PC-3 (cell line): ENCODE measurements at regions not wholly inside any gene's neighbourhood (a gene's known extent, or its start where the extent isn't known, plus 50 kb on each side); places are given as distances from the start of the nearest gene placed in this dataset.
"Not testable (repeated sequence)": the region's sequence is repeated elsewhere in the genome, so short reads cannot be mapped to it uniquely, and the experiment has no call there.

ENCODE experiments used
- ATAC-seq: fragments of 200-7000 bp; cut with Tn5 transposase; 2 replicates; pipeline ENCODE4 v1.9.1; 2020; ENCODE audit warnings: mild to moderate bottlenecking, moderate library complexity
- BruUV-seq: library from RNA; stranded (reverse); fragments of 400-500 nt; replicated peaks from 2 replicates; lab custom pipeline; 2021; lab: Mats Ljungman, UMichigan
- CTCF ChIA-PET: fragments of 300-600 bp; sonication (Branson Sonifier 250); formaldehyde crosslinking; loops from one replicate; lab custom pipeline; 2022; ENCODE audit warnings: antibody characterized with exemption; lab: Charles Lee
- POLR2A ChIA-PET: fragments of 300-600 bp; sonication (Branson Sonifier 250); formaldehyde crosslinking; loops from one replicate; lab custom pipeline; 2022; ENCODE audit warnings: antibody characterized with exemption; ENCODE audit not compliant: unreplicated experiment; lab: Charles Lee
- DNase-seq: peaks from one replicate; pipeline ENCODE4 v3.0.0-alpha.2; 2015
- H2AFZ ChIP-seq: fragments of 300-600 bp; sonication (generic); 2 replicates; pipeline ENCODE4 v1.6.0; 2016; ENCODE audit warnings: antibody characterized with exemption, low read length
- H3F3A ChIP-seq: fragments of 300-600 bp; sonication (generic); one replicate; pipeline ENCODE4 v1.6.0; 2017; ENCODE audit warnings: antibody characterized with exemption, low read length, control low read depth, mild to moderate bottlenecking; ENCODE audit not compliant: unreplicated experiment
- H3K27ac ChIP-seq: fragments of 300-600 bp; sonication (generic); 2 replicates; pipeline ENCODE4 v1.5.1; 2016; ENCODE audit warnings: mild to moderate bottlenecking, low read length
- H3K27me3 ChIP-seq: fragments of 300-600 bp; sonication (generic); 2 replicates; pipeline ENCODE4 v1.6.1; 2016; ENCODE audit warnings: low read length, mixed read lengths
- H3K36me3 ChIP-seq: fragments of 300-600 bp; sonication (generic); 2 replicates; pipeline ENCODE4 v1.6.1; 2016; ENCODE audit warnings: low read depth, mixed run types, low read length, mixed read lengths
- H3K4me1 ChIP-seq: fragments of 300-600 bp; sonication (generic); 2 replicates; pipeline ENCODE4 v1.5.1; 2016; ENCODE audit warnings: low read length; ENCODE audit not compliant: insufficient read depth
- H3K4me2 ChIP-seq: fragments of 300-600 bp; sonication (generic); 2 replicates; pipeline ENCODE4 v1.6.0; 2016; ENCODE audit warnings: low read length
- H3K4me3 ChIP-seq: fragments of 300-600 bp; sonication (generic); 2 replicates; pipeline ENCODE4 v1.5.1; 2016; ENCODE audit warnings: mild to moderate bottlenecking, low read length, mixed read lengths
- H3K79me2 ChIP-seq: fragments of 300-600 bp; sonication (generic); 2 replicates; pipeline ENCODE4 v1.6.1; 2017; ENCODE audit warnings: low read length, mixed read lengths
- H3K9ac ChIP-seq: fragments of 300-600 bp; sonication (generic); 2 replicates; pipeline ENCODE4 v1.6.0; 2016; ENCODE audit warnings: mild to moderate bottlenecking, low read length
- H3K9me2 ChIP-seq: fragments of 300-600 bp; sonication (generic); replicated peaks from 2 replicates; pipeline ENCODE4 v1.6.1; 2016; ENCODE audit warnings: mixed run types, low read length, mixed read lengths
- H3K9me3 ChIP-seq: fragments of 300-600 bp; sonication (generic); 2 replicates; pipeline ENCODE4 v1.6.1; 2016; ENCODE audit warnings: low read length, mixed read lengths
- H4K20me1 ChIP-seq: fragments of 300-600 bp; sonication (generic); 2 replicates; pipeline ENCODE4 v1.6.1; 2016; ENCODE audit warnings: low read length, mixed read lengths
- CTCF ChIP-seq: fragments of 300-600 bp; sonication (generic); conservative IDR thresholded peaks from 2 replicates; pipeline ENCODE4 v1.5.1; 2017; ENCODE audit warnings: antibody characterized with exemption, low read depth, mild to moderate bottlenecking, low read length
- EZH2 ChIP-seq: fragments of 300-600 bp; sonication (generic); IDR thresholded peaks from one replicate; pipeline ENCODE4 v1.6.1; 2017; ENCODE audit warnings: antibody characterized with exemption, mild to moderate bottlenecking, low read length; ENCODE audit not compliant: unreplicated experiment
- EZH2phosphoT487 ChIP-seq: fragments of 300-600 bp; sonication (generic); IDR thresholded peaks from 2 replicates; pipeline ENCODE4 v1.6.1; 2018; ENCODE audit warnings: mild to moderate bottlenecking, antibody characterized with exemption, low read length, borderline replicate concordance
- intact Hi-C: fragments of 100-400 bp; cut with micrococcal nuclease; formaldehyde crosslinking; loops from 2 replicates; pipeline ENCODE4 v1.9.0; 2023

GRCh38 chr16:62261760-62262159 is 225.5 kb upstream of the CDH8 start:
- H3K79me2 ChIP-seq = no peaks in the 10 kb centered on the region
- no peaks in the 10 kb centered on the region for H3K27me3 ChIP-seq
- H4K20me1 ChIP-seq = no peaks in the 10 kb centered on the region
- no peaks in the 10 kb centered on the region for H3K4me1 ChIP-seq
- CTCF ChIA-PET = no interaction called here
- no peaks in the 10 kb centered on the region for H3K9me2 ChIP-seq
- H3K9me3 ChIP-seq = no peaks in the 10 kb centered on the region
- DNase-seq = no peak
- POLR2A ChIA-PET = no interaction called here
- ATAC-seq = no peak
- no peak overlapping the region for H3K27ac ChIP-seq
- no peak overlapping the region for H2AFZ ChIP-seq
- TF ChIP-seq CTCF = no peak
- TF ChIP-seq EZH2 = no peak
- no peak for TF ChIP-seq EZH2phosphoT487
- no peaks in the 10 kb centered on the region for H3F3A ChIP-seq
- no peak overlapping the region for H3K4me3 ChIP-seq
- no peaks in the 10 kb centered on the region for H3K36me3 ChIP-seq
- no TSS peak for BruUV-seq
- H3K4me2 ChIP-seq = no peak overlapping the region
- intact Hi-C loops = no loop called here
- H3K9ac ChIP-seq = no peak overlapping the region

- H3F3A ChIP-seq, H3K9me3 ChIP-seq, H3K36me3 ChIP-seq, H3K4me2 ChIP-seq, H3K27ac ChIP-seq, H3K27me3 ChIP-seq, H3K4me3 ChIP-seq, POLR2A ChIA-PET, BruUV-seq, DNase-seq, H2AFZ ChIP-seq, CTCF ChIA-PET, ATAC-seq, H4K20me1 ChIP-seq, H3K9me2 ChIP-seq, H3K79me2 ChIP-seq, H3K9ac ChIP-seq, intact Hi-C loops, H3K4me1 ChIP-seq: not testable (repeated sequence)
Measured at GRCh38 chr16:62258931-62259435, 222.7 kb upstream of the CDH8 start.

GRCh38 chr16:62256406-62256805 is 220.2 kb upstream of the CDH8 start:
- Histone ChIP-seq H3K79me2 (no peaks in the 10 kb centered on the region), H3K4me2 (no peak overlapping the region), H2AFZ (no peak overlapping the region), H3K4me3 (no peak overlapping the region), H4K20me1 (no peaks in the 10 kb centered on the region), H3K9me2 (no peaks in the 10 kb centered on the region), H3K36me3 (no peaks in the 10 kb centered on the region), H3K9ac (no peak overlapping the region), H3K9me3 (no peaks in the 10 kb centered on the region), H3K27me3 (no peaks in the 10 kb centered on the region), H3K27ac (no peak overlapping the region), H3F3A (no peaks in the 10 kb centered on the region), H3K4me1 (no peaks in the 10 kb centered on the region)
- BruUV-seq = no TSS peak
- no peak for ATAC-seq
- TF ChIP-seq CTCF (peak; percentile 40; the same call in 1 of the 2 replicates), EZH2phosphoT487 (no peak)
- DNase-seq = no peak
- ChIA-PET POLR2A (no interaction called here), CTCF (no interaction called here)
- intact Hi-C loops = no loop called here
